ENCODE measurements at regions not wholly inside any gene's neighbourhood (a gene's known extent, or its start where the extent isn't known, plus 50 kb on each side); places are given as distances from the start of the nearest gene placed in this dataset.

DNA sequence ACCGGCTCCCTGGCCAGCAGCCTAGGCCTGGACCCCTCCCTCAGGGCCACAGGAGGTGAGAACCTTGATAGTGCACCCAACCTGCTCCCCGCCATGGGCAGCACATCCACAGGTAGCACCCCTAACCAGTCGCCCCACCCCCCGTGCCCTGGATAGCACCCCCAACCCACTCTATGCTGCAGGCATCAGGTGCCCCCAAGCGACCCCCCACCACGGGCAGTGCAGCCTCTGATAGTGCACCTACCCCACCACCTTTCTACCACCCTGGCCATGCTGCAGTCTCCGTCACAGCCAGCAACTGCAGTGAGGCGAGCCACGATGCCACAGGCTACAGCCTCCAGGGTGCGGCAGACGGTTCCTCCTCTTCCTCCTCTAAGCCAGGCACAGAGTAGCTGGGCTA lies 55.6 kb downstream of the SOWAHC start:
- no peak for TF ChIP-seq YY1 (IDR thresholded peaks at IDR 0.05; ENCODE audit: insufficient read depth, insufficient read length)
- TF ChIP-seq SUZ12 (IDR thresholded peaks at IDR 0.05; ENCODE audit: extremely low read depth, insufficient read depth, insufficient read length): no peak
- no peak for TF ChIP-seq ZNF274 (IDR thresholded peaks at IDR 0.05; ENCODE audit: low read depth, low read length)
